A673 (cell line): ENCODE measurements at regions not wholly inside any gene's neighbourhood (a gene's known extent, or its start where the extent isn't known, plus 50 kb on each side); places are given as distances from the start of the nearest gene placed in this dataset.
"Not testable (repeated sequence)": the region's sequence is repeated elsewhere in the genome, so short reads cannot be mapped to it uniquely, and the experiment has no call there.

ENCODE experiments used
- CTCF ChIP-seq: fragments of 300-800, 200-600 bp; sonication (generic); conservative IDR thresholded peaks from 2 replicates; pipeline ENCODE4 v1.5.1; 2017; ENCODE audit warnings: low read depth, mild to moderate bottlenecking, antibody characterized with exemption, low read length, moderate library complexity, mixed read lengths
- EZH2 ChIP-seq: fragments of 200-600 bp; sonication (generic); IDR thresholded peaks from 2 replicates; pipeline ENCODE4 v1.6.1; 2017; ENCODE audit warnings: borderline replicate concordance, low read depth, mild to moderate bottlenecking, mixed read lengths, antibody characterized with exemption, low read length; ENCODE audit not compliant: poor library complexity, severe bottlenecking

- not testable (repeated sequence) for TF ChIP-seq CTCF, EZH2
Measured at GRCh38 chr20:4624675-4625336, 61.5 kb upstream of the PRNP start.
